ENCODE measurements at regions not wholly inside any gene's neighbourhood (a gene's known extent, or its start where the extent isn't known, plus 50 kb on each side); places are given as distances from the start of the nearest gene placed in this dataset.

DNA sequence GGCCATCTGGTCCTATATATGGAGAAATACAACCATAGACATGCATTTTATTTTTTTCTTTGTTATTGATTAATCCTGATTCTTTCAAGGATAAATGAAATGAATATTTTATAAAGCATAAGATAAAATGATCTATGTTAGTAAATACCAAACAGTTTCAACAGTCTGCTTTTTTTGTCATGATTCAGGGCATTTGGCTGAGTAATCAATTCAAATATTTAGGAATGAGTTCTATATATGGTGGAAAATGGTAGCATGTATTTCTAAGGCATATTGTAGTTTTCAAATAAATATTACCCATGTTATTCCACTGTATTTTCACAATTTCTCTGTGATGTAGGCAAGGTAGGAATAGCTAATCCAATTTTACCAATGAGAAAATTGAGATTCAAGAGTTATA is 287.5 kb upstream of the FKBP1C start:
- no peaks in the 10 kb centered on the region for H3K36me3 Mint-ChIP-seq (ENCODE audit: low read depth)
- TF ChIP-seq, protein P1, sequence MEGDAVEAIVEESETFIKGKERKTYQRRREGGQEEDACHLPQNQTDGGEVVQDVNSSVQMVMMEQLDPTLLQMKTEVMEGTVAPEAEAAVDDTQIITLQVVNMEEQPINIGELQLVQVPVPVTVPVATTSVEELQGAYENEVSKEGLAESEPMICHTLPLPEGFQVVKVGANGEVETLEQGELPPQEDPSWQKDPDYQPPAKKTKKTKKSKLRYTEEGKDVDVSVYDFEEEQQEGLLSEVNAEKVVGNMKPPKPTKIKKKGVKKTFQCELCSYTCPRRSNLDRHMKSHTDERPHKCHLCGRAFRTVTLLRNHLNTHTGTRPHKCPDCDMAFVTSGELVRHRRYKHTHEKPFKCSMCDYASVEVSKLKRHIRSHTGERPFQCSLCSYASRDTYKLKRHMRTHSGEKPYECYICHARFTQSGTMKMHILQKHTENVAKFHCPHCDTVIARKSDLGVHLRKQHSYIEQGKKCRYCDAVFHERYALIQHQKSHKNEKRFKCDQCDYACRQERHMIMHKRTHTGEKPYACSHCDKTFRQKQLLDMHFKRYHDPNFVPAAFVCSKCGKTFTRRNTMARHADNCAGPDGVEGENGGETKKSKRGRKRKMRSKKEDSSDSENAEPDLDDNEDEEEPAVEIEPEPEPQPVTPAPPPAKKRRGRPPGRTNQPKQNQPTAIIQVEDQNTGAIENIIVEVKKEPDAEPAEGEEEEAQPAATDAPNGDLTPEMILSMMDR (IDR thresholded peaks at IDR 0.05): no peak
- H3K27me3 Mint-ChIP-seq (ENCODE audit: low read depth, poor library complexity): no peaks in the 10 kb centered on the region
- no peak for DNase-seq
- H3K4me3 Mint-ChIP-seq: no peak overlapping the region
- H3K4me1 Mint-ChIP-seq: no peaks in the 10 kb centered on the region
- H3K9me3 Mint-ChIP-seq: no peaks in the 10 kb centered on the region
- no peak overlapping the region for H3K27ac Mint-ChIP-seq

DNA sequence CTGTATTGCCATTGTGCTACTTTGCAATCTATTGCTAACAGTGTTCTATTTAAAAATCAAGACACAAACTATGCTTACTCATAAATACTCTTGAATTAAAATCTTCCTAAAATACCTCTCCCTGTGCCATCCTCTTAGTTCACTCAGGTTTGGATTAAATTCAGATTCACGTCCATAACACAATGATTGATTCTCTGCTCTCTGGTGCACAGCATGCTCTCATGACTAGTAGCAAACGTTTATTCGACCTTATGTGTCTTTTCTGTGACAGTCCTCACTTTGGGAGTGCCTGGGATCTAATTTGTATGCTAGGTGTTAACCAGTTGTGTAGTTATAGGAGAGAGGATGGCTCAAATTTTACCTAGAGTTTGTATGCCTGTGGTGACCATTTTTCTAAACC is 270.4 kb upstream of the FKBP1C start:
- DNase-seq: no peak
- Mint-ChIP-seq H3K4me1 (no peaks in the 10 kb centered on the region), H3K36me3 (ENCODE audit: low read depth) (no peaks in the 10 kb centered on the region), H3K27ac (no peak overlapping the region), H3K27me3 (ENCODE audit: low read depth, poor library complexity) (peaks cover 3% of the 10 kb centered on the region), H3K9me3 (no peaks in the 10 kb centered on the region), H3K4me3 (no peak overlapping the region)
- TF ChIP-seq, protein P1 (IDR thresholded peaks at IDR 0.05): no peak

DNA sequence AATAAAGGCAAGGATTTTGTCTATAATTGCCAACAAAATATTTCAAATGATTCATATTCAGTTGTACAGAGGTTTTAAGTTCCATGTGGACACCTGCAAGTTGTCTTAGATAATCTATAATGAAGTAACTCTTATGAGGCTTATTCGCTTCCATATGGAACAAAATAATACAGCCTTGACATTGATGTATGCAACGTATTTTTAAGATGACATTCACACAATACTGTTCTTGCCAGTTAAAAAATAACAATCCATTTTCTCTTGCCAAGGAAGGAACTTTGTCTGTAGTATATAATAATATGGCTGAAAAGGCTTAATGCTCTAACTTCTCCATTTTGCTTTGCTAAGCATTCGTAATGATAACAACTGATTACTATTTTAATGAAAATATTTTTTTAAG is 269.3 kb upstream of the FKBP1C start:
- TF ChIP-seq, protein P1 (IDR thresholded peaks at IDR 0.05): no peak
- Mint-ChIP-seq H3K4me3 (no peak overlapping the region), H3K27me3 (ENCODE audit: low read depth, poor library complexity) (peaks cover 3% of the 10 kb centered on the region), H3K4me1 (no peaks in the 10 kb centered on the region), H3K36me3 (ENCODE audit: low read depth) (no peaks in the 10 kb centered on the region), H3K27ac (no peak overlapping the region), H3K9me3 (no peaks in the 10 kb centered on the region)
- no peak for DNase-seq

DNA sequence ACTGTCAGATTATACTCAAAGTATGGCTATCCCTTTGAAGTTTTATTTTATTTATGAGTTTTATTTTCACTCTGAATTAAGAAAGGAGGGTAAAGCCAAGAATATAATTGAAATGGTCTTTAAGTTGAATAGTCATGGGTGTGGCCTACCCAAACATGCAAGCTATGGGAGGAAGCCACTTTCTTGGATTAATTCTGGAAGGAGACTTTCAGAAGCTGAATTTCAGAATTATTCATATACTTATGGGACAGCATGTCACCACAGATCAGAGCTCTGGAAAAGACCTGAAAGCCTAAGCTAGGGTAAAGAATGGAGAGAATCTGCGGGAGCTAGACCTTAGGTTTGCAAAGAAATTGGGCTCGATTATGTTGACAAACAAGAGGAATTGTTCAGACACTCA is 242.4 kb upstream of the FKBP1C start:
- H3K27me3 Mint-ChIP-seq (ENCODE audit: low read depth, poor library complexity): no peaks in the 10 kb centered on the region
- TF ChIP-seq, protein P1 (IDR thresholded peaks at IDR 0.05): no peak

DNA sequence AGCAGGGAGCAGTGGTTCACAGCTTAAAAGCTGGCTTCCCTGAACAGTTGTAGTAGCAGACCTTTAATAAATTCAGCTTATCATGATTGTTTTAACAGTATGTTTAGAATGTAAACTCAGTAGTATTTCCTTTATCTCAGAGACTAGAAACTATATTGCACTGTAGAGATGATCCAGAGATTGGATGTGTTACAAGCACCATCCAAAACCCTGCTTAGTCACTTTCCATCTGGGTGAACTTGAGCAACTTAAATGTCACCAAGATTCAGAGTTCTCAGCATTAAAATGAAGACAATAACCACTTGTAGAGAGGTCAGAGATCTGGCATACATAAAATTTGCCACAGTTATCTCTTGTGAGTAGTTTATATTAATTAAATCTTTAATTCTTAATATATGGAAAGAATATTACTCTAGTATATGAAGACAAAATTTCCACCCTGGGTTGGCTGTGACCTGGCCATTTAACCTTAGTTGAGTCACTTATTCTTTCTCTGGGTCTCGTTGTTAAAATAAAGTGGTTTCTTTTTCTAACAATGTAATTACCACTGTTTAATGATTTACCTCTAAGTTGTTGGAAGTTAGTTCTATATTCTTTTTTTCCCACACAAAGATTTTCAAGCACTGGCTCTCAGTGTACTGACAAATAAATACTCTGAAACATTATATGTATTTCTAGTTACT is 239.2 kb upstream of the FKBP1C start:
- H3K27ac Mint-ChIP-seq: no peak overlapping the region
- H3K9me3 Mint-ChIP-seq: no peaks in the 10 kb centered on the region
- no peak overlapping the region for H3K4me3 Mint-ChIP-seq
- H3K36me3 Mint-ChIP-seq (ENCODE audit: low read depth): no peaks in the 10 kb centered on the region
- DNase-seq: no peak
- no peaks in the 10 kb centered on the region for H3K4me1 Mint-ChIP-seq
- TF ChIP-seq, protein P1 (IDR thresholded peaks at IDR 0.05): no peak
- H3K27me3 Mint-ChIP-seq (ENCODE audit: low read depth, poor library complexity): no peaks in the 10 kb centered on the region

More for the DNA sequence above, 242.4 kb upstream of the FKBP1C start:
- no peaks in the 10 kb centered on the region for H3K4me1 Mint-ChIP-seq
- no peak for DNase-seq
- no peak overlapping the region for H3K4me3 Mint-ChIP-seq
- no peaks in the 10 kb centered on the region for H3K9me3 Mint-ChIP-seq
- H3K27ac Mint-ChIP-seq: no peak overlapping the region
- H3K36me3 Mint-ChIP-seq (ENCODE audit: low read depth): no peaks in the 10 kb centered on the region

DNA sequence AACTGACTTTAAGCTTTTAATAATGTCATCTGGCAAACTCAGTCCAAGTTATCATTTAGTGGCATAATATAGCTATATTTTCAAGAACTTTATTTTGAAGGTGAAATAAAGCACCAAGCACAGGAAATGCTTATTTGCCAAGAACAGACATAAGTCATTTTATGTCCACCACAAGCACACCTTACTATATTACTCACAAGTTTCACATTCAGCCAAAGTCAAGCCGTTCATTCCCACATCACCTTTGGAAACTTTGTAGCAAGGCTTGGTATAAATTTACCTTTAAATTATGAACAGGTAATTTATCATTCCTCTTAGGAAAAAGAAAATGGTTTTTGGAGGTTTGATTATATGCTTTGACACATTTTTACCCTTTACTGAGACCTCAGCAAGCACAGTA is 236.8 kb upstream of the FKBP1C start:
- H3K4me3 Mint-ChIP-seq: no peak overlapping the region
- no peaks in the 10 kb centered on the region for H3K4me1 Mint-ChIP-seq
- no peak for DNase-seq
- H3K27ac Mint-ChIP-seq: no peak overlapping the region
- no peaks in the 10 kb centered on the region for H3K9me3 Mint-ChIP-seq
- TF ChIP-seq, protein P1 (IDR thresholded peaks at IDR 0.05): no peak
- no peaks in the 10 kb centered on the region for H3K36me3 Mint-ChIP-seq (ENCODE audit: low read depth)
- H3K27me3 Mint-ChIP-seq (ENCODE audit: low read depth, poor library complexity): no peaks in the 10 kb centered on the region
